ENCODE measurements at regions not wholly inside any gene's neighbourhood (a gene's known extent, or its start where the extent isn't known, plus 50 kb on each side); places are given as distances from the start of the nearest gene placed in this dataset.

DNA sequence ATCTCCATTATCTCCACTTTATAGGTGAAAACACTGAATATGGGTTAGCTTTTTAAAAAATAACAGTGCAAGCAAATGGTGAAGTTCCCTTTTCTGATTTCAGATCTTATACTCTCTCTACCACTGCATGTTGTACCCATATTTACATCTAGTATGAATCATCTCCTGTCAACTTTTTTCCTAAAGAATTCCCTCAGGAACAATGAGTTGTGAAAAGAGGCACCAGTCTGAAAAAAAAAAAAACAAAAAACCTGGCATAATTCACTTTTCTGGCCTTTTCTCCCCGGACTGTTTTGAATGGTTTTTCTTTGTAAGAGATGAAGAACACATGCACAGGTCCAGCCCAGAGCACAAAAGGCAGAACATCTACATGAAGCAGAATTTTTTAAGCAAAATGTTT, 596.0 kb downstream of the COL12A1 start (continued):
- TF ChIP-seq STAT5B (CRISPR knock-in tag; IDR thresholded peaks at IDR 0.05) (no peak), PCBP2 (IDR thresholded peaks at IDR 0.05; ENCODE audit: low read depth, low read length, poor library complexity, severe bottlenecking) (no peak), GABPB1 (CRISPR knock-in tag; IDR thresholded peaks at IDR 0.05) (no peak), POLR2B (IDR thresholded peaks at IDR 0.05; ENCODE audit: low read depth, partially characterized antibody) (no peak), ZNF561 (CRISPR knock-in tag; conservative IDR thresholded peaks at IDR 0.05) (no peak), NUFIP1 (IDR thresholded peaks at IDR 0.05; ENCODE audit: partially characterized antibody) (no peak), POLR3A (IDR thresholded peaks at IDR 0.05; ENCODE audit: borderline replicate concordance, extremely low read depth, insufficient read depth, insufficient read length) (no peak)
- TF ChIP-seq, protein P1, sequence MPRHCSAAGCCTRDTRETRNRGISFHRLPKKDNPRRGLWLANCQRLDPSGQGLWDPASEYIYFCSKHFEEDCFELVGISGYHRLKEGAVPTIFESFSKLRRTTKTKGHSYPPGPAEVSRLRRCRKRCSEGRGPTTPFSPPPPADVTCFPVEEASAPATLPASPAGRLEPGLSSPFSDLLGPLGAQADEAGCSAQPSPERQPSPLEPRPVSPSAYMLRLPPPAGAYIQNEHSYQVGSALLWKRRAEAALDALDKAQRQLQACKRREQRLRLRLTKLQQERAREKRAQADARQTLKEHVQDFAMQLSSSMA (CRISPR knock-in tag; IDR thresholded peaks at IDR 0.05), result no peak
- TF ChIP-seq, protein P2, sequence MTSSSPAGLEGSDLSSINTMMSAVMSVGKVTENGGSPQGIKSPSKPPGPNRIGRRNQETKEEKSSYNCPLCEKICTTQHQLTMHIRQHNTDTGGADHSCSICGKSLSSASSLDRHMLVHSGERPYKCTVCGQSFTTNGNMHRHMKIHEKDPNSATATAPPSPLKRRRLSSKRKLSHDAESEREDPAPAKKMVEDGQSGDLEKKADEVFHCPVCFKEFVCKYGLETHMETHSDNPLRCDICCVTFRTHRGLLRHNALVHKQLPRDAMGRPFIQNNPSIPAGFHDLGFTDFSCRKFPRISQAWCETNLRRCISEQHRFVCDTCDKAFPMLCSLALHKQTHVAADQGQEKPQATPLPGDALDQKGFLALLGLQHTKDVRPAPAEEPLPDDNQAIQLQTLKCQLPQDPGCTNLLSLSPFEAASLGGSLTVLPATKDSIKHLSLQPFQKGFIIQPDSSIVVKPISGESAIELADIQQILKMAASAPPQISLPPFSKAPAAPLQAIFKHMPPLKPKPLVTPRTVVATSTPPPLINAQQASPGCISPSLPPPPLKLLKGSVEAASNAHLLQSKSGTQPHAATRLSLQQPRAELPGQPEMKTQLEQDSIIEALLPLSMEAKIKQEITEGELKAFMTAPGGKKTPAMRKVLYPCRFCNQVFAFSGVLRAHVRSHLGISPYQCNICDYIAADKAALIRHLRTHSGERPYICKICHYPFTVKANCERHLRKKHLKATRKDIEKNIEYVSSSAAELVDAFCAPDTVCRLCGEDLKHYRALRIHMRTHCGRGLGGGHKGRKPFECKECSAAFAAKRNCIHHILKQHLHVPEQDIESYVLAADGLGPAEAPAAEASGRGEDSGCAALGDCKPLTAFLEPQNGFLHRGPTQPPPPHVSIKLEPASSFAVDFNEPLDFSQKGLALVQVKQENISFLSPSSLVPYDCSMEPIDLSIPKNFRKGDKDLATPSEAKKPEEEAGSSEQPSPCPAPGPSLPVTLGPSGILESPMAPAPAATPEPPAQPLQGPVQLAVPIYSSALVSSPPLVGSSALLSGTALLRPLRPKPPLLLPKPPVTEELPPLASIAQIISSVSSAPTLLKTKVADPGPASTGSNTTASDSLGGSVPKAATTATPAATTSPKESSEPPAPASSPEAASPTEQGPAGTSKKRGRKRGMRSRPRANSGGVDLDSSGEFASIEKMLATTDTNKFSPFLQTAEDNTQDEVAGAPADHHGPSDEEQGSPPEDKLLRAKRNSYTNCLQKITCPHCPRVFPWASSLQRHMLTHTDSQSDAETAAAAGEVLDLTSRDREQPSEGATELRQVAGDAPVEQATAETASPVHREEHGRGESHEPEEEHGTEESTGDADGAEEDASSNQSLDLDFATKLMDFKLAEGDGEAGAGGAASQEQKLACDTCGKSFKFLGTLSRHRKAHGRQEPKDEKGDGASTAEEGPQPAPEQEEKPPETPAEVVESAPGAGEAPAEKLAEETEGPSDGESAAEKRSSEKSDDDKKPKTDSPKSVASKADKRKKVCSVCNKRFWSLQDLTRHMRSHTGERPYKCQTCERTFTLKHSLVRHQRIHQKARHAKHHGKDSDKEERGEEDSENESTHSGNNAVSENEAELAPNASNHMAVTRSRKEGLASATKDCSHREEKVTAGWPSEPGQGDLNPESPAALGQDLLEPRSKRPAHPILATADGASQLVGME (CRISPR knock-in tag; IDR thresholded peaks at IDR 0.05), result no peak

Data from K562 (cell line).